Activated CD4-positive, alpha-beta T cell treated with anti-CD3 and anti-CD28 coated beads for 36 hours (primary cell): ENCODE measurements at regions not wholly inside any gene's neighbourhood (a gene's known extent, or its start where the extent isn't known, plus 50 kb on each side); places are given as distances from the start of the nearest gene placed in this dataset.
"Not testable (repeated sequence)": the region's sequence is repeated elsewhere in the genome, so short reads cannot be mapped to it uniquely, and the experiment has no call there.

Source experiments
- ATAC-seq: fragments of 200-7000 bp; cut with Tn5 transposase; one replicate; pipeline ENCODE4 v1.10.0; 2021; ENCODE audit warnings: mild to moderate bottlenecking, moderate library complexity
- CTCF ChIA-PET: fragments of 350-600 bp; sonication (Branson Sonifier 250); formaldehyde crosslinking; loops from one replicate; lab custom pipeline; 2021; ENCODE audit warnings: antibody characterized with exemption; lab: Charles Lee
- POLR2A ChIA-PET: fragments of 350-600 bp; sonication (Branson Sonifier 250); formaldehyde crosslinking; loops from one replicate; lab custom pipeline; 2021; ENCODE audit warnings: antibody characterized with exemption, inconsistent platforms; lab: Charles Lee
- DNase-seq: peaks from one replicate; pipeline ENCODE4 v3.0.0-alpha.2; 2020
- H3K27ac Mint-ChIP-seq: one replicate; pipeline ENCODE4 v1.8.0; 2021; ENCODE audit warnings: mixed read lengths
- H3K27me3 Mint-ChIP-seq: one replicate; pipeline ENCODE4 v1.8.0; 2021; ENCODE audit warnings: mixed read lengths
- H3K36me3 Mint-ChIP-seq: one replicate; pipeline ENCODE4 v1.8.0; 2021; ENCODE audit warnings: low read depth, mixed read lengths
- H3K4me1 Mint-ChIP-seq: one replicate; pipeline ENCODE4 v1.8.0; 2021; ENCODE audit warnings: mixed read lengths
- H3K4me3 Mint-ChIP-seq: one replicate; pipeline ENCODE4 v1.8.0; 2021; ENCODE audit warnings: mild to moderate bottlenecking, moderate library complexity, mixed read lengths
- H3K9me3 Mint-ChIP-seq: one replicate; pipeline ENCODE4 v1.8.0; 2021; ENCODE audit warnings: low read depth, mixed read lengths
- intact Hi-C, 2 experiments: fragments of 100-400 bp; cut with DNase I in 1 of 2; cut with micrococcal nuclease in 1 of 2; formaldehyde crosslinking; loops; one replicate each; pipeline versions ENCODE4 v1.14.2 to v1.15.1; 2022 to 2024; cut with DNase I, micrococcal nuclease

- H3K27me3 Mint-ChIP-seq: peaks cover 5% of the 10 kb centered on the region
Observed at GRCh38 chr3:124636863-124637296, 93.4 kb upstream of the UMPS start.

GRCh38 chr3:124639406-124640237 is 90.6 kb upstream of the UMPS start:
- ChIA-PET POLR2A (interaction anchor here (1.1 kb wide), 1 partner anchor 51 kb away, joined by 6 read pairs; no protein-coding TSS in a partner anchor), CTCF (interaction anchor here (0.7 to 1.7 kb wide), 6 partner anchors 10 to 79 kb away, joined by 3 to 9 read pairs (median 3); no protein-coding TSS in a partner anchor)
- Mint-ChIP-seq H3K4me3 (peak overlapping the region; percentile 39), H3K27me3 (peaks cover 5% of the 10 kb centered on the region), H3K27ac (peak overlapping the region; percentile 85), H3K9me3 (no peaks in the 10 kb centered on the region), H3K4me1 (peaks cover 28% of the 10 kb centered on the region), H3K36me3 (no peaks in the 10 kb centered on the region)
- intact Hi-C loops: loop anchor here (1.0 to 5.0 kb wide), 4 partner anchors 19 to 47 kb away; no protein-coding TSS in a partner anchor
- DNase-seq (peak; percentile 29), ATAC-seq (peak; percentile 96)

More at GRCh38 chr3:124636863-124637296, 93.4 kb upstream of the UMPS start:
- Mint-ChIP-seq H3K27ac (no peak overlapping the region), H3K36me3 (no peaks in the 10 kb centered on the region), H3K4me1 (peaks cover 28% of the 10 kb centered on the region), H3K4me3 (no peak overlapping the region), H3K9me3 (no peaks in the 10 kb centered on the region)
- POLR2A ChIA-PET: no interaction called here
- CTCF ChIA-PET: interaction anchor here (0.5 to 0.8 kb wide), 2 partner anchors 13 to 52 kb away, joined by 3 read pairs; no protein-coding TSS in a partner anchor
- intact Hi-C loops: loop anchor here in 1 of 2 experiments (5.0 kb wide), 1 partner anchor 45 kb away; no protein-coding TSS in a partner anchor
- no peak for DNase-seq
- no peak for ATAC-seq

GRCh38 chr3:124640635-124641306 is 89.5 kb upstream of the UMPS start:
- Mint-ChIP-seq H3K27me3 (peaks cover 6% of the 10 kb centered on the region), H3K36me3 (no peaks in the 10 kb centered on the region), H3K27ac (peak overlapping the region; percentile 58), H3K4me1 (peaks cover 28% of the 10 kb centered on the region), H3K9me3 (no peaks in the 10 kb centered on the region), H3K4me3 (no peak overlapping the region)
- ChIA-PET CTCF (interaction anchor here (1.2 to 1.4 kb wide), 2 partner anchors 24 to 81 kb away, joined by 3 read pairs; no protein-coding TSS in a partner anchor), POLR2A (no interaction called here)
- intact Hi-C loops: loop anchor here in 1 of 2 experiments (1.0 to 2.0 kb wide), 2 partner anchors 20 to 47 kb away; no protein-coding TSS in a partner anchor
- DNase-seq: no peak
- ATAC-seq: no peak

DNA sequence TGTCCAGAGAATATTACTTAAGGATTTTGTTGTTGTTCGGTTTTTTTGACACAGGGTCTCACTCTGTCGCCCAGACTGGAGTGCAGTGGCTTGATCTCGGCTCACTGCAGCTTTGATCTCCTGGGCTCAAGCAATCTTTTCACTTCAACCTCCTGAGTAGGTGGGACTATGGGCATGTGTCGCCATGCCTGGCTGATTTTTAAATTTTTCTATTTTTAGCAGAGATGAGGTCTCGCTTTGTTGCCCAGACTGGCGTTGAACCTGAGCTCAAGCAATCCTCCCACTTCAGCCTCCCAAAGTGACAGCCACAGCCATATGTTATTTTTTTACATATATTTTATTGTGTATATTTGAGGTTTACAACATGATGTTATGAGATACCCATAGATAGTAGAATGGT is 86.8 kb upstream of the UMPS start:
- ChIA-PET CTCF (interaction anchor here (0.6 kb wide), 1 partner anchor 233 kb away, joined by 3 read pairs; no protein-coding TSS in a partner anchor), POLR2A (no interaction called here)
- intact Hi-C loops: no loop called here
- DNase-seq (no peak), ATAC-seq (no peak)
- peaks cover 10% of the 10 kb centered on the region for H3K27me3 Mint-ChIP-seq
- no peaks in the 10 kb centered on the region for H3K9me3 Mint-ChIP-seq
- H3K27ac Mint-ChIP-seq: no peak overlapping the region
- H3K36me3 Mint-ChIP-seq: no peaks in the 10 kb centered on the region
- H3K4me3 Mint-ChIP-seq: no peak overlapping the region
- H3K4me1 Mint-ChIP-seq: peaks cover 26% of the 10 kb centered on the region

DNA sequence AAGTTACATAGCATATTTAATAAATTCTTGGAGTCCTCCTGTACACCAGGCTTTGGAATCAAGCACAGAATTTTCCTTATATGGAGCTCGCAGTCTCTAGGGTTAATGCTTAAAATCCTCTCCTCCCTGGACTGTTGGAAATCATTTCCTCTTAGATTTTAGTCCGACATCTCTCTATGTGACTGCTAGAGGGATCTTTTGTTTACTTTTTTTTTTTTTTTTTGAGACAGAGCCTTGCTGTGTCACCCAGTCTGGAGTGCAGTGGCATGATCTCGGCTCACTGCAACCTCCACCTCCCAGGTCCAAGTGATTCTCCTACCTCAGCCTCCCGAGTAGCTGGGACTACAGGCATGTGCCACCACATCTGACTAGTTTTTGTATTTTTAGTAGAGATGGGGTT is 84.1 kb upstream of the UMPS start:
- ATAC-seq, H3K27ac Mint-ChIP-seq, POLR2A ChIA-PET, DNase-seq, H3K27me3 Mint-ChIP-seq, H3K4me1 Mint-ChIP-seq, H3K4me3 Mint-ChIP-seq, CTCF ChIA-PET, H3K9me3 Mint-ChIP-seq, H3K36me3 Mint-ChIP-seq, intact Hi-C loops: not testable (repeated sequence)

- CTCF ChIA-PET: no interaction called here
- ATAC-seq (no peak), DNase-seq (no peak)
- Mint-ChIP-seq H3K4me1 (peaks cover 2% of the 10 kb centered on the region), H3K27ac (no peak overlapping the region), H3K4me3 (no peak overlapping the region), H3K27me3 (peaks cover 14% of the 10 kb centered on the region), H3K9me3 (no peaks in the 10 kb centered on the region), H3K36me3 (no peaks in the 10 kb centered on the region)
- POLR2A ChIA-PET: no interaction called here
- intact Hi-C loops: no loop called here
Observed at GRCh38 chr3:124648551-124648950, 81.7 kb upstream of the UMPS start.

- Mint-ChIP-seq H3K27me3 (peaks cover 12% of the 10 kb centered on the region), H3K36me3 (no peaks in the 10 kb centered on the region), H3K27ac (no peak overlapping the region), H3K4me3 (no peak overlapping the region), H3K4me1 (peaks cover 2% of the 10 kb centered on the region), H3K9me3 (no peaks in the 10 kb centered on the region)
- peak; percentile 9 for DNase-seq
- CTCF ChIA-PET: interaction anchor here (1.4 to 2.7 kb wide), 3 partner anchors 12 to 38 kb away, joined by 3 to 10 read pairs (median 3); no protein-coding TSS in a partner anchor
- POLR2A ChIA-PET: no interaction called here
- peak; percentile 26 for ATAC-seq
- intact Hi-C loops: no loop called here
Observed at GRCh38 chr3:124650798-124651197, 79.5 kb upstream of the UMPS start.

DNA sequence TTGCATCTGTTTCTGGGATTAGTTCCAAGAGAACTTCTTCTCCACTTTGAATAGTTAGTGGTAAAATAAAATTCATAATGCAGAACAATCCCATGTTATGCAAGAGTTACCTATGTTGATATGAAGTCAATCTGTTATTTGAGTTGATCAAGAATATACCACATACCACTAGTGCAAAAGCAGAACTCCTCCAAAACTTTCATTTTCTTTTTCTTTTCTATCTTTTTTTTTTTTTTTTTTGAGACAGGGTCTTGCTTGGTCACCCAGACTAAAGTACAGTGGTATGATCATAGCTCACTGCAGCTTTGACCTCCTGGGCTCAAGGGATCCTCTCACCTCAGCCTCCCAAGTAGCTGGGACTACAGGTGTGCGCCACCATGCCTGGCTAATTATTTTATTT is 78.8 kb upstream of the UMPS start:
- ATAC-seq, DNase-seq, H3K9me3 Mint-ChIP-seq, H3K27ac Mint-ChIP-seq, H3K36me3 Mint-ChIP-seq, intact Hi-C loops, H3K4me3 Mint-ChIP-seq, POLR2A ChIA-PET, H3K4me1 Mint-ChIP-seq: not testable (repeated sequence)
- H3K27me3 Mint-ChIP-seq: peaks cover 12% of the 10 kb centered on the region
- CTCF ChIA-PET: interaction anchor here (0.6 to 2.7 kb wide), 4 partner anchors 12 to 261 kb away, joined by 3 to 10 read pairs (median 3); no protein-coding TSS in a partner anchor

DNA sequence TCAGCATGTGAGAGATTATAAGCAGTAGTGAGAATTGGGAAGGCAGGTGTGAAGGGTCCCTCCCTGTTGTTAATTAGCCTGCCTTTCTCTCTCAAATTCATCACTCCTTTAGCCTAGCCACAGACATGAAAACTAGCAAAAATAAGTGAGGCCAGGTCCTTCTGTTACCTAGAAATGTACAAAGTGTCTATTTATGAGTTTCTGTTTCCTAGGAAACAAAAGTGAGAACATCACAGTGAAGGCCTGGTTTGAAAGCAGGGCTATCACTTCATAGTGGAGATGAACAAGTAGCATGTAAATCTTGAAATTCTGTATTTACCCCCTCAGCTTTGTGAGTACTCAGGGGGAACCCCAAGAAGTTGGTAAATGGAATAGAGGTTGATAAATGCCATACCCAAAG is 78.2 kb upstream of the UMPS start:
- intact Hi-C loops: no loop called here
- H3K36me3 Mint-ChIP-seq: no peaks in the 10 kb centered on the region
- H3K4me3 Mint-ChIP-seq: no peak overlapping the region

DNA sequence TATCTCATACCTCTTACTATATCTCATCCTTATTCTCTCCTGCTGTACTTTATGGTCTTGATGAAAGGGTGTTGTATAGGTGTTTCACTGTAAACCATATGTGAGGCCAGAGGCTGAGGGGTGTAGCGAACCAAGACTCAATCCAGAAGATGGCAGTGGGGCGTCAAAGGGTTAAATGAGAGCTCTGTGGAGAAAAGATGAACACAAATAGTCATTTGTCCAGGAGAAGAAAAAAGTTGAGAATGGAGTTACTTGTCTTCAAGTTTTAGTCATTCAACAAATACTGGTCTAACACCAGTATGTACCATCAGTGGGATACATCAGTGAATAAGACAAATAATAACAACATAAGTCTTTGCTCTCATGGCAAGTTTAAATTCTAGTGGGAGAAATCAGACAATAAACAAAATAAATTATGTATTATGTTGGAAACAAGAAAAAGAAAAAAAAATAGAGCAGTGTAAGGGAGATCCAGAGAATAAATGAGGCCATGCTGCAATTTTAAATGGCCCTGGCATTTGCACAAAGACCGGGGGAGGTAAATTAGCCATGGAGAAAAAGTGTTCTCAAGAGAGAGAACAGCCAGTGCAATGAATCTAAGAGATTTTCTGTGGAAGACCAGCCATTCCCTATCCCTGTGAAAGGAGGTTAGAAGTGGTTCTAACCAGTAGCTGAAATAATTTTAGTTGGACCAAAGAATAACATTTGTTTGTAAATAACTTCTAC is 77.0 kb upstream of the UMPS start:
- H3K36me3 Mint-ChIP-seq: no peaks in the 10 kb centered on the region
- H3K9me3 Mint-ChIP-seq: no peaks in the 10 kb centered on the region
- H3K4me1 Mint-ChIP-seq: peaks cover 2% of the 10 kb centered on the region
- intact Hi-C loops: no loop called here
- ChIA-PET CTCF (interaction anchor here (0.6 kb wide), 1 partner anchor 561 kb away, joined by 3 read pairs; no protein-coding TSS in a partner anchor), POLR2A (no interaction called here)
- no peak overlapping the region for H3K27ac Mint-ChIP-seq
- peaks cover 7% of the 10 kb centered on the region for H3K27me3 Mint-ChIP-seq
- DNase-seq (no peak), ATAC-seq (no peak)
- H3K4me3 Mint-ChIP-seq: no peak overlapping the region

More for the DNA sequence above, 78.2 kb upstream of the UMPS start:
- ATAC-seq (peak; percentile 58), DNase-seq (no peak)
- peaks cover 2% of the 10 kb centered on the region for H3K4me1 Mint-ChIP-seq
- H3K9me3 Mint-ChIP-seq: no peaks in the 10 kb centered on the region
- H3K27ac Mint-ChIP-seq: no peak overlapping the region
- CTCF ChIA-PET: interaction anchor here (0.6 to 2.7 kb wide), 5 partner anchors 13 to 260 kb away, joined by 3 to 10 read pairs (median 3); no protein-coding TSS in a partner anchor
- peaks cover 12% of the 10 kb centered on the region for H3K27me3 Mint-ChIP-seq
- POLR2A ChIA-PET: no interaction called here
